Occipital lobe (tissue), 1 donor: ENCODE measurements at regions not wholly inside any gene's neighbourhood (a gene's known extent, or its start where the extent isn't known, plus 50 kb on each side); places are given as distances from the start of the nearest gene placed in this dataset.

Source experiments
- DNase-seq: peaks from one replicate; lab custom pipeline; 2025; lab: John Stamatoyannopoulos, UW

- DNase-seq = no peak
Measured at GRCh38 chr17:62913991-62914570, 52.0 kb upstream of the TANC2 start.

GRCh38 chr17:62912363-62912762 is 53.7 kb upstream of the TANC2 start:
- DNase-seq = no peak

GRCh38 chr17:62911114-62911513 is 54.9 kb upstream of the TANC2 start:
- peak; percentile 45 for DNase-seq

- no peak for DNase-seq
Measured at GRCh38 chr17:62910277-62910676, 55.8 kb upstream of the TANC2 start.

DNA sequence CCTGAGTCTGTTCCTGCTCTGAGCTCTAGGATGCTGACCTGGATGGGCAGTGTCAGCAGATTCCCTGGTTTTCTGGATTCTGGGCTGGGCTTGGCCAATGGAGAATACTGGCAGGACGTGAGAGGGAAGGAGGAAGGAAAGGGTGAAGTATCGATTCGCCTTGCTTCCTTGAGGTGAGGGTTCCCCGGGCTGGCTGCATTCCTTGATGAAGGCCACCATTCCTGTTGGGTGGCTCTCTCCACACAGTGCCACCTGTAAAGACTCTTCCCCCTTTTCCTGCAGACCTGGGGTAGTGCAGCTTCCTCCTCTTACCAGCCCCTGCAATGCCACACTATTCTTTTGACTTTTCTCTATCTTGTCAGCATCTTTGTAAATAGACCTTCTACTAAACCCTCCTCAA is 58.1 kb upstream of the TANC2 start:
- no peak for DNase-seq

- DNase-seq = no peak
Measured at GRCh38 chr17:62906881-62907280, 59.2 kb upstream of the TANC2 start.

DNA sequence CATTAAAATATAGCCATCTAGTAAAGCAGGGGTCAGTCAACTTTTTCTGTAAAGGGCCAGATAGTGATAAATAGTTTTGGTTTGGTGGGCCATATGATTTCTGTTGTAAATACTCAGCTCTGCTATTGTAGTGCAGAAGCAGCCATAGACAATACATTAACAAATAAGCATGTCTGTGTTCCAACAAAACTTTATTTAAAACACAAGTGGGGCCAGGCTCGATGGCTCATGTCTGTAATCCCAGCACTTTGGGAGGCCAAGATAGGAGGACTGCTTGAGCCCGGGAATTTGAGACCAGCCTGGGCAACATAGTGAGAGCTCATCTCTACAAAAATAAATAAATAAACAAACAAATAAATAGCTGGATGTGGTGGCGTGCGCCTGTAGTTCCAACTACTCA is 60.8 kb upstream of the TANC2 start:
- DNase-seq = no peak

- no peak for DNase-seq
Measured at GRCh38 chr17:62902531-62903220, 63.4 kb upstream of the TANC2 start.

GRCh38 chr17:62901544-62901943 is 64.5 kb upstream of the TANC2 start:
- DNase-seq = no peak

- DNase-seq = no peak
Measured at GRCh38 chr17:62900096-62900495, 65.9 kb upstream of the TANC2 start.

DNA sequence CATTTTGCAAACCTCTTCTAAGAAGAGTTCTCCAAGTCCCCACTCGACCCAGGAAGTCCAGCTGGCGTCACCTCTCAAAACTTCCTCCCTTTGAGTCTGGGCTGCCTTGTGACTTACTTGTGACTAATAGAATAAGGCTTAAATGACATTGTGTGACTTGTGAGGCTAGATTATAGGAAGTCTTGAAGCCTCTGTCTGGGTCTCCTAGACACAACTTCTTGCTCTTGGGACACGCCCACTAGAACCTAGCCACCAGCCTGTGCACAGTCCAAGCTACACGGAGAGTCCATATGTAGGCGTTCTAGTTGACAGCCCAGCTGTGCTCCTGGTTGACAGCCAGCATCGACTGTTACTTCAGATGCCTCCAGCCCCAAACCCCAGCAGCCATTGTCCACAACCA is 66.7 kb upstream of the TANC2 start:
- DNase-seq = no peak

DNA sequence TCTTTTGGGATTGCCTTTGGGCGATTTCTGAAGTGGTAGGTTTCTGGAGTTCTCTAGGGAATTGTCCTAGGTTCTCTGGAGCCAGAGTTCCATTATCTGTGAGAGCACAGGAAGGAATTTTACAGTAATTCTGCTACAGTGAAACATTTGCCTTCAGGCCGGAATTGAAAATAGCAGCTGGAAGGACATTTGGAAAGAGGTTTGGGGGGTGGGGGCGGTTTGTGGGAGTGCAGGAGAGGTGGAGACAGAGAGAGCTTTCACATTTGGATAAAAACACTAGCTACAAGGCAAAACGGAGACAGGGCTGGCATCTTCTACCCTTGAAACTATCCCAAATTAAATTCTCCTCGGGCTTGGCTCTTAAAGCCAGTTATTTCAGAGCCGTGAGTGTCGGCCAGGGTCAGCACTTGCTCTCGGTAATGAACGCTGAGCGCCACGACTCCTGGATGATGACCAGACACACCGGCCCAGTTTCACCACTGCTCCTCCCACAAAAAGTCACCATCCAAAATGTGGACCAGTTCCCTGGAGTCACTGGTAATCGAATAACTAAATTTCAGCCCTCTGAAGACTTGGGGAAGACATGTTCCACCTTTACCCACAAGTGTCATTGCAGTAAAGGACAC is 67.7 kb upstream of the TANC2 start:
- no peak for DNase-seq

- no peak for DNase-seq
Measured at GRCh38 chr17:62897706-62898105, 68.3 kb upstream of the TANC2 start.

DNA sequence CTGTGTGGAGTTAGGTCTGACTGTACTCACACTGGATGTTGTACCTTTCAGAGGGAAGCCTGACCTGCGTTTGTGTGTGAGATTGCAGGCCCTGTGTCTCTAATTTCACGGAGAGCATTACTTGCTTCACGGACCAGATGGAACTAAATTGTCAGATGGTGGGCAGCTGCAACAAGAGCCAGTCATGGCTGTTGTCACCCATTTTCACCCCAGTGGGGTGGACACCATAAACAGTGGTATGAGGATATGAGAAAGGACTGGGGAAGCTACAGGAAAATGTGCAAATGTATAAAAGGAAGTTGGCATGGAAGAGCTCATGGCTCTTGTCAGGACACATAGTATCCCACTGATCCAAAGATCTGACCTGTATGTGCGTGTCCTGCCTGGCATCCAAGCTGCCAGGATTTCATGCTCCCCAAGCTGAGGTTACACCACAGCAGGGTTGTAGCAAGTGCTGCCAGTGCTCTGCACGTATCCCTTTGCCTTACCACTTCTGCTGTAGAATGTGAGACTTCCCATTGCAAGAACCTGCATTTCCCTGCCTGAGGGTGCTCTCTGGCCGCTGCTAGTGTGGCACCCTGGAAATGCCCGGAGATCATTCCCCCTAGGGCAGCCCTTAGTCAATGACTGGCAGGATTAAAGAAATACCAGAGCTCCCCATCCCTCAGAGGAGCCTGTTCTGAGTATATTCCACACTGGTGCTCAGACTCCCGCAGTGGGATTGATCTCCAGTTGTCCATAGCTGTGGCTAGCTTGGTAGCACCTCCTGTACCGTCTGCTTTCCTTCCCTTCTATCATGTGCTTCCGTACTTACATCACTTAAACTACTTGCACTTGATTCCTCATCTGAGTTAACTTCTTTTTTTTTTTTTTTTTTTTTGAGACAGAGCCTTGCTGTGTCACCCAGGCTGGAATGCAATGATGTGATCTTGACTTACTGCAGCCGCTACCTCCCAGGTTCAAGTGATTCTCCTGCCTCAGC is 70.4 kb upstream of the TANC2 start:
- DNase-seq = no peak

DNA sequence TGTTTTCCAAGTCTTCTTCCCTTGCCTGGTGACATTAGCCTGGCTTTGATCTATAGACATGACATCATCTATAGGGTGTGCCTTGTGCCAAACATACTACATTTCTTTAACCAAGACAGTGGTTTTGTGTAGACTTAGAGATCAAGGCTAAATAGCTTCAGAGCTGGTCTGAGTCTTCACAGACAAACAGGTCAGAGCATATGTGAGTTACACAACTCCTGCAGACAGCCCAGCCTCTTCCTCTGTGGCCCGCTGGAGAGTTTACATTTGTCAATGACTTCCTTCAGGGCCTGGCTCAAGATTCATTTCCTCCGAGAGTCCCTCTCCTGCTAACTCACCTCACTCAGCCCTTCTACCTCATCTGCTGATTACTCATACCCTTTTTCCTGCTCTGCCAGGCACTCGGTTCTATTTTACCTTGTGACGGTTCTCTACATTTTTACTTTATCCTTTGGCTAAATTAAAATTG is 73.1 kb upstream of the TANC2 start:
- no peak for DNase-seq

GRCh38 chr17:62892061-62892675 is 73.9 kb upstream of the TANC2 start:
- no peak for DNase-seq

GRCh38 chr17:62891659-62892058 is 74.4 kb upstream of the TANC2 start:
- no peak for DNase-seq

DNA sequence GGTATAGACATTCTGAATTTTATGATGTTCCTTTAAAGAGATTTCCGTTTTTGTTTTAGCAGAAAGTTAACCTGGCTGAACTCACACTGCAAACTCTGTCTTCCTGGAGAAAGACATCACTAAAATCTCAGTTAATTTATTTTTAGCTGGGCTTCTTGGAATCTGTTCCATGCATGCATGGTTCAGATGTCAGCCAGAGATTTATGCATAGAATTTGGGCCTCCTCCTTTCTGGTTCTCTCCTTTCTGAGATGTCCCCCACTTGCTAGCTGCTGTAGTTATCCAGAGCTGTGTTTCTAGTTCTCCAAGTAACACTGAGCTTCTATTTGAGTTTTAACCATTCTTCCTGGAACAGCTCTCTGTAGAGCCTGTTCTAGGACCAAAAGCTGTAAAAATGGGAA is 77.3 kb upstream of the TANC2 start:
- no peak for DNase-seq

GRCh38 chr17:62888148-62888547 is 77.9 kb upstream of the TANC2 start:
- no peak for DNase-seq

DNA sequence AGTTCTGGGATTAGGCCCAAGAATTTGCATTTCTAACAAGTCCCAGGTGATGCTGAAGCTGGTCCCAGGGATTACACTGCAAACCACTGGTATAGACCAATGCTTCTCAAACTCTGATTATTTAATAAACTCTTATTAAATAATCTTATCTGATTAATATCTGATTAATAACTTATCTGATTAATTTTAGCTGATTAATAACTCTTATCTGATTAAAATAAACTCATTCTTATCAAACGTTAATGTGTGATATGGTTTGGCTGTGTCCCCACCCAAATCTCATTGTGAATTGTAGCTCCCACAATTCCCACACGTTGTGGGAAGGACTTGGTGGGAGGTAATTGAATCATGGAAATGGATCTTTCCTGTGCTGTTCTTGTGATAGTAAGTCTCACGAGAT is 78.6 kb upstream of the TANC2 start:
- no peak for DNase-seq

GRCh38 chr17:62884781-62885180 is 76.7 kb upstream of the MARCHF10 start:
- no peak for DNase-seq
